GM10266 (cell line): ENCODE measurements at regions not wholly inside any gene's neighbourhood (a gene's known extent, or its start where the extent isn't known, plus 50 kb on each side); places are given as distances from the start of the nearest gene placed in this dataset.

ENCODE experiments used
- DNase-seq: peaks from one replicate; pipeline ENCODE4 v3.0.0; 2012; ENCODE audit errors: extremely low spot score
- CTCF ChIP-seq: IDR thresholded peaks from 2 replicates; pipeline ENCODE4 v1.5.1; 2012; ENCODE audit warnings: mild to moderate bottlenecking, low read depth; ENCODE audit not compliant: control insufficient read depth, insufficient read depth; ENCODE audit errors: missing control alignments

- no peak for DNase-seq
- no peak for TF ChIP-seq CTCF
Measured at GRCh38 chr11:79627281-79627680, 186.5 kb upstream of the TENM4 start.

- TF ChIP-seq CTCF, result no peak
- no peak for DNase-seq
Measured at GRCh38 chr11:79626135-79627075, 185.6 kb upstream of the TENM4 start.

- no peak for DNase-seq
- TF ChIP-seq CTCF, result no peak
Measured at GRCh38 chr11:79623375-79623774, 182.5 kb upstream of the TENM4 start.

GRCh38 chr11:79617561-79617960 lies 176.7 kb upstream of the TENM4 start:
- DNase-seq, result no peak

GRCh38 chr11:79616392-79616851 lies 175.6 kb upstream of the TENM4 start:
- DNase-seq, result no peak
- no peak for TF ChIP-seq CTCF

More at GRCh38 chr11:79617561-79617960, 176.7 kb upstream of the TENM4 start:
- no peak for TF ChIP-seq CTCF

- no peak for TF ChIP-seq CTCF
- no peak for DNase-seq
Measured at GRCh38 chr11:79615425-79615824, 174.6 kb upstream of the TENM4 start.

GRCh38 chr11:79610678-79611077 lies 169.8 kb upstream of the TENM4 start:
- TF ChIP-seq CTCF, result no peak
- DNase-seq, result no peak
